K562 (cell line): ENCODE measurements at regions not wholly inside any gene's neighbourhood (a gene's known extent, or its start where the extent isn't known, plus 50 kb on each side); places are given as distances from the start of the nearest gene placed in this dataset.

Experiments used
- ATAC-seq: fragments of 200-7000 bp; cut with Tn5 transposase; 3 replicates; pipeline ENCODE4 v1.9.1; 2020; ENCODE audit warnings: moderate library complexity
- BruUV-seq: library from RNA; stranded (reverse); fragments of 400-500 nt; replicated peaks from 2 replicates; lab custom pipeline; 2021; lab: Mats Ljungman, UMichigan
- CTCF ChIA-PET: fragments of 300-600 bp; formaldehyde crosslinking; extraction: SDS; loops from one replicate; lab custom pipeline; 2021; ENCODE audit warnings: low intra/inter-chr PET ratio; lab: Yijun Ruan, JAX
- POLR2A ChIA-PET: fragments of 300-600, 350-650 bp; sonication (Branson Sonifier 250); formaldehyde crosslinking; extraction: SDS; loops from one replicate; lab custom pipeline; 2021; ENCODE audit warnings: antibody characterized with exemption, inconsistent platforms; lab: Yijun Ruan, JAX
- DNase-seq, 4 experiments: peaks; one replicate each; pipeline versions ENCODE4 v3.0.0 to v3.0.0-alpha.2; 2011 to 2018; ENCODE audit warnings: low spot score in 3 of 4, mixed read lengths in 3 of 4; ENCODE audit errors: extremely low read depth in 1 of 4
- FAIRE-seq: peaks from 2 replicates; lab custom pipeline; 2011; peaks lifted over from hg19 to GRCh38; lab: Jason Lieb, UNC
- H2AFZ ChIP-seq: 2 replicates; pipeline ENCODE4 v1.6.0; 2011; ENCODE audit warnings: low read depth, low read length, control low read depth, inconsistent platforms
- H3K27ac ChIP-seq: fragments of 200-600 bp; 3 replicates; pipeline ENCODE4 v1.8.0; 2011; ENCODE audit warnings: low read depth, mild to moderate bottlenecking, control low read depth, inconsistent platforms, low read length, moderate library complexity, mixed read lengths; ENCODE audit errors: extremely low read depth
- H3K27me3 ChIP-seq, 2 experiments: fragments of 300-600 bp in 1 of 2; 2 replicates in 1 of 2; 3 replicates in 1 of 2; pipeline versions ENCODE4 v1.6.0 to v1.8.0; 2011; ENCODE audit warnings: inconsistent platforms in 2 of 2, low read length in 2 of 2, mild to moderate bottlenecking in 1 of 2, mixed read lengths in 1 of 2, moderate library complexity in 1 of 2; ENCODE audit not compliant: control insufficient read depth in 2 of 2, insufficient read depth in 2 of 2
- H3K36me3 ChIP-seq: fragments of 300-600 bp; 3 replicates; pipeline ENCODE4 v1.8.0; 2011; ENCODE audit warnings: mild to moderate bottlenecking, low read length, inconsistent platforms; ENCODE audit not compliant: control insufficient read depth, insufficient read depth
- H3K4me1 ChIP-seq, 2 experiments: fragments of 200-600 bp in 1 of 2; replicated peaks in 1 of 2; 2 replicates in 1 of 2; 3 replicates in 1 of 2; pipeline versions ENCODE4 v1.5.1 to v1.8.0; 2011; ENCODE audit warnings: inconsistent platforms in 2 of 2, low read length in 2 of 2, mild to moderate bottlenecking in 1 of 2, mixed read lengths in 1 of 2, moderate library complexity in 1 of 2; ENCODE audit not compliant: control insufficient read depth in 2 of 2, insufficient read depth in 2 of 2
- H3K4me2 ChIP-seq: 2 replicates; pipeline ENCODE4 v1.6.1; 2011; ENCODE audit warnings: low read length, control low read depth, inconsistent platforms, mixed read lengths; ENCODE audit not compliant: insufficient read depth
- H3K4me3 ChIP-seq: fragments of 200-600 bp; sonication (generic), shearing (Covaris generic); 2 replicates; pipeline ENCODE4 v1.5.1; 2016; ENCODE audit warnings: control low read depth, inconsistent platforms
- H3K79me2 ChIP-seq: fragments of 200-600 bp; 3 replicates; pipeline ENCODE4 v1.8.0; 2011; ENCODE audit warnings: low read length, inconsistent platforms; ENCODE audit not compliant: control insufficient read depth, insufficient read depth
- H3K9ac ChIP-seq, 2 experiments: 2 replicates each; pipeline versions ENCODE4 v1.6.0 to v1.6.1; 2011; ENCODE audit warnings: low read depth in 2 of 2, low read length in 2 of 2, control low read depth in 1 of 2, inconsistent platforms in 1 of 2, mild to moderate bottlenecking in 1 of 2, mixed read lengths in 1 of 2; ENCODE audit not compliant: insufficient read depth in 1 of 2
- H3K9me1 ChIP-seq: one replicate; pipeline ENCODE4 v1.6.0; 2011; ENCODE audit warnings: inconsistent platforms, mild to moderate bottlenecking, low read length, moderate library complexity; ENCODE audit not compliant: control insufficient read depth, insufficient read depth
- H3K9me3 ChIP-seq: replicated peaks from 2 replicates; pipeline ENCODE4 v1.5.1; 2011; ENCODE audit warnings: low read depth, low read length, inconsistent platforms; ENCODE audit not compliant: control insufficient read depth, insufficient read depth
- H4K20me1 ChIP-seq: replicated peaks from 2 replicates; pipeline ENCODE4 v1.6.1; 2011; ENCODE audit warnings: low read length, inconsistent platforms, mixed read lengths; ENCODE audit not compliant: control insufficient read depth, insufficient read depth
- FOS ChIP-seq: IDR thresholded peaks from 3 replicates; pipeline ENCODE4 v1.6.1; 2011; ENCODE audit not compliant: insufficient read length; ENCODE audit errors: extremely low read depth
- HNRNPK ChIP-seq: fragments of 200-400 bp; formaldehyde crosslinking; IDR thresholded peaks from one replicate; pipeline ENCODE4 v1.6.1; 2018; ENCODE audit warnings: mild to moderate bottlenecking, low read depth, low read length; ENCODE audit not compliant: poor library complexity, severe bottlenecking
- HNRNPUL1 ChIP-seq: fragments of 200-400 bp; formaldehyde crosslinking; IDR thresholded peaks from 2 replicates; pipeline ENCODE4 v1.6.1; 2017; ENCODE audit warnings: low read length
- IFI16 ChIP-seq: fragments of 250-450 bp; sonication (Bioruptor Pico); IDR thresholded peaks from 2 replicates; pipeline ENCODE4 v2.1.2; 2022; ENCODE audit warnings: mild to moderate bottlenecking, inconsistent platforms
- IRF2 ChIP-seq: sonication (generic); formaldehyde crosslinking; IDR thresholded peaks from 2 replicates; pipeline ENCODE4 v1.8.1; 2022; ENCODE audit warnings: mild to moderate bottlenecking, missing genetic modification reagents
- MTA2 ChIP-seq: fragments of 450-650 bp; IDR thresholded peaks from 2 replicates; pipeline ENCODE4 v1.6.1; 2016; ENCODE audit warnings: low read depth
- NR2C1 ChIP-seq, 2 experiments: fragments of 450-650 bp; IDR thresholded peaks; 2 replicates each; pipeline ENCODE4 v1.6.1; 2017; ENCODE audit warnings: mild to moderate bottlenecking in 2 of 2, antibody characterized with exemption in 1 of 2, inconsistent platforms in 1 of 2, missing compliant biosample characterization in 1 of 2, missing genetic modification characterization in 1 of 2
- NUFIP1 ChIP-seq: fragments of 450-650 bp; IDR thresholded peaks from 2 replicates; pipeline ENCODE4 v1.6.1; 2018; ENCODE audit not compliant: partially characterized antibody
- RERE ChIP-seq: sonication (generic); formaldehyde crosslinking; IDR thresholded peaks from 2 replicates; pipeline ENCODE4 v1.8.0; 2023; ENCODE audit warnings: missing genetic modification reagents, mild to moderate bottlenecking, borderline replicate concordance
- SMAD3 ChIP-seq: fragments of 450-650 bp; formaldehyde crosslinking; conservative IDR thresholded peaks from 2 replicates; pipeline ENCODE4 v1.4.0; 2020; ENCODE audit warnings: mild to moderate bottlenecking
- TAL1 ChIP-seq: fragments of 450-650 bp; IDR thresholded peaks from 2 replicates; pipeline ENCODE4 v1.6.1; 2016; ENCODE audit warnings: mild to moderate bottlenecking
- ZBTB1 ChIP-seq: sonication (generic); formaldehyde crosslinking; IDR thresholded peaks from 2 replicates; pipeline ENCODE4 v1.8.1; 2023; ENCODE audit warnings: missing genetic modification reagents, low read depth, mild to moderate bottlenecking, borderline replicate concordance
- ZBTB7A ChIP-seq: IDR thresholded peaks from 2 replicates; pipeline ENCODE4 v1.6.1; 2011; ENCODE audit warnings: low read depth, mild to moderate bottlenecking, low read length, moderate library complexity, borderline replicate concordance; ENCODE audit not compliant: control insufficient read depth
- ZHX1 ChIP-seq: fragments of 150-350 bp; conservative IDR thresholded peaks from 2 replicates; pipeline ENCODE4 v1.6.1; 2014; ENCODE audit warnings: low read length
- ZNF655 ChIP-seq: fragments of 250-450 bp; sonication (Bioruptor Pico); IDR thresholded peaks from 2 replicates; pipeline ENCODE4 v1.5.0; 2021
- WGBS: fragments of 100-300 bp; shearing (Covaris generic); methylation state at CpG from one replicate; pipeline ENCODE4 v1.1.6; 2016; ENCODE audit warnings: low coverage, mixed read lengths; ENCODE audit not compliant: insufficient coverage; ENCODE audit errors: missing lambda C conversion rate; 5-methylcytosine and 5-hydroxymethylcytosine counted together
- in situ Hi-C: fragments of 300-500 bp; cut with MboI; formaldehyde crosslinking; loops from 4 replicates; pipeline ENCODE4 v1.15.0; 2018; ENCODE audit warnings: inconsistent platforms, mixed read lengths
- intact Hi-C: fragments of 100-400 bp; cut with micrococcal nuclease; formaldehyde crosslinking; loops from 2 replicates; pipeline ENCODE4 v1.14.2; 2022

GRCh38 chrX:93419642-93420041 lies 253.7 kb downstream of the NAP1L3 start:
- no TSS peak for BruUV-seq
- ATAC-seq (no peak), DNase-seq (no peak), FAIRE-seq (no peak)
- in situ Hi-C loops (no loop called here), intact Hi-C loops (no loop called here)
- Histone ChIP-seq H3K79me2 (no peaks in the 10 kb centered on the region), H3K36me3 (no peaks in the 10 kb centered on the region), H3K4me3 (no peak overlapping the region), H3K4me2 (no peak overlapping the region), H3K4me1 (no peaks in the 10 kb centered on the region), H3K9me3 (no peaks in the 10 kb centered on the region), H2AFZ (no peak overlapping the region), H3K9me1 (no peaks in the 10 kb centered on the region), H3K9ac (no peak overlapping the region), H3K27ac (no peak overlapping the region), H4K20me1 (no peaks in the 10 kb centered on the region), H3K27me3 (no peaks in the 10 kb centered on the region)
- no peak for TF ChIP-seq NR2C1 (IDR thresholded peaks at IDR 0.05)
- TF ChIP-seq NR2C1 (tag; IDR thresholded peaks at IDR 0.05), result no peak
- no peak for TF ChIP-seq HNRNPUL1
- no peak for TF ChIP-seq IRF2 (CRISPR knock-in tag)
- no peak for TF ChIP-seq HNRNPK
- TF ChIP-seq MTA2, result no peak
- TF ChIP-seq IFI16 (CRISPR knock-in tag), result no peak
- no peak for TF ChIP-seq ZNF655 (CRISPR knock-in tag)
- no peak for TF ChIP-seq FOS
- TF ChIP-seq ZBTB7A, result no peak
- TF ChIP-seq ZBTB1 (CRISPR knock-in tag), result no peak
- TF ChIP-seq RERE (CRISPR knock-in tag), result no peak
- TF ChIP-seq NUFIP1, result no peak
- no peak for TF ChIP-seq SMAD3 (CRISPR knock-in tag)
- TF ChIP-seq TAL1, result no peak
- no peak for TF ChIP-seq ZHX1
- ChIA-PET CTCF (no interaction called here), POLR2A (no interaction called here)
- WGBS, result 0% methylated on average over 1 of the region's 1 CpG
